ENCODE measurements at regions not wholly inside any gene's neighbourhood (a gene's known extent, or its start where the extent isn't known, plus 50 kb on each side); places are given as distances from the start of the nearest gene placed in this dataset.
A peak's percentile ranks its signal among the peaks of the same experiment; 100 is the strongest.

DNA sequence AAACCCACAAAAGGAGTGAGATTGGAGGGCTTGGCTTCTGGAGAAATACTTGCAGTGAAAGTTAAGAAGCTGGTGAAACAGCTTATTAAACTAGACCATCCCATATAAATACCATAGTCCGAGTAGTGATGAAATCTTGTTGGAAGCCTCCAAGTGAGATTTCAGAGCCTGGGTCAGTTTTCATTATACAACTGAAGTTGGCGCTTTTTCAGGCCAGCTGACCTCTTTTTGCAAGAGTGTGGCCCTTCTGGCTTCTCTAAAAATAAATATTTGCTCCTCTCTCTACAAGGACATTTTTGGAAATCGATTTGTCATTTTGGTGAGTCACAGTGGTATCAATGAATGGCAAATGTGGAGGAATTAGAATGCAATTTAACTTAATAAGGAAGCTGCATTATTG lies 51.2 kb upstream of the THRB start:
- DNase-seq (peak in 1 of 3 donors; percentile 38), ATAC-seq (no peak)
- H3K9me3 ChIP-seq = no peaks in the 10 kb centered on the region
- H3K36me3 ChIP-seq (ENCODE audit: low read depth) = no peaks in the 10 kb centered on the region
- no peak overlapping the region for H3K4me3 ChIP-seq
- intact Hi-C loops (cut with DNase I, micrococcal nuclease) = no loop called here
- TF ChIP-seq, protein P1, sequence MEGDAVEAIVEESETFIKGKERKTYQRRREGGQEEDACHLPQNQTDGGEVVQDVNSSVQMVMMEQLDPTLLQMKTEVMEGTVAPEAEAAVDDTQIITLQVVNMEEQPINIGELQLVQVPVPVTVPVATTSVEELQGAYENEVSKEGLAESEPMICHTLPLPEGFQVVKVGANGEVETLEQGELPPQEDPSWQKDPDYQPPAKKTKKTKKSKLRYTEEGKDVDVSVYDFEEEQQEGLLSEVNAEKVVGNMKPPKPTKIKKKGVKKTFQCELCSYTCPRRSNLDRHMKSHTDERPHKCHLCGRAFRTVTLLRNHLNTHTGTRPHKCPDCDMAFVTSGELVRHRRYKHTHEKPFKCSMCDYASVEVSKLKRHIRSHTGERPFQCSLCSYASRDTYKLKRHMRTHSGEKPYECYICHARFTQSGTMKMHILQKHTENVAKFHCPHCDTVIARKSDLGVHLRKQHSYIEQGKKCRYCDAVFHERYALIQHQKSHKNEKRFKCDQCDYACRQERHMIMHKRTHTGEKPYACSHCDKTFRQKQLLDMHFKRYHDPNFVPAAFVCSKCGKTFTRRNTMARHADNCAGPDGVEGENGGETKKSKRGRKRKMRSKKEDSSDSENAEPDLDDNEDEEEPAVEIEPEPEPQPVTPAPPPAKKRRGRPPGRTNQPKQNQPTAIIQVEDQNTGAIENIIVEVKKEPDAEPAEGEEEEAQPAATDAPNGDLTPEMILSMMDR (IDR thresholded peaks at IDR 0.05) = no peak
- no peaks in the 10 kb centered on the region for H3K4me1 ChIP-seq (ENCODE audit: low read depth)

DNA sequence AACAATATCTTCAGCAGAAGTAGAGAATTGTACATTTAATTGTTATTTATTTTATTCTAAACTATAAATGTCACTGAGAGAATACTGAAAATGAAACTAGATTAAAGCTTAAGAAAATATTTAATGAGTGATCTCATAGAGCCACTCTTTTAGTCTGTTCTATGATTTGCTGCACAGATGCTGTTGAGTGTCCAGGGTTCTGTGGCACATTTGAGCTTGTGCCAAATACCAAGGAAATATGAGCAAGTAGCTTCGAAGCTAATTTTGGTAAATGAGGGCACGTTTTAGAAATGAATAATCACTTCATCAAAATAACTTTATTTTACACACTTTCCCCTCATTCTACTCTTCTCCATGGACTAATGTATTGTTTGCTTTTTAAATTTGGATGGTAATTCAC lies 53.6 kb upstream of the THRB start:
- Histone ChIP-seq H3K9me3 (no peaks in the 10 kb centered on the region), H3K36me3 (ENCODE audit: low read depth) (no peaks in the 10 kb centered on the region), H3K4me1 (ENCODE audit: low read depth) (no peaks in the 10 kb centered on the region), H3K4me3 (no peak overlapping the region)
- TF ChIP-seq, protein P1 (IDR thresholded peaks at IDR 0.05) = no peak
- DNase-seq = no peak
- no peak for ATAC-seq
- intact Hi-C loops (cut with DNase I, micrococcal nuclease) = no loop called here

DNA sequence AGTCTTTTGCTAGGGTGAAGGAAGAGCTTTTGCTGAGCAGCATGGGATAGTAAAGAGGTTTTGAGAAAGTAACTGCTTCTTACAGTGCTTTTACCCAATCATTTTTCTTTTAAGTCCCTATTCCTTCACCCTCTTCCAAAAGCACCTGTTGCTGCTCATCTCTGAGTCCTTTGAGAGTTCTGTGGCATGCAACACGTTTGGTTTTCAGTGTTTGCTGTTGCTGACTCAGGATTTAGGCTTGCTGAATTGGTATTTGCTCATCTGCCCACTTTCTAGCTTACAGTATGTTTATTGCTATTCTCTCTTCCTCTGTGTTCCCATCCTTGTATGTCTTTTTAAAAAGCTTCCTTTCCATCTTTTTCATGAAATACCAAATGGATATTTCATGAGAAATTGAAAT lies 55.9 kb upstream of the THRB start:
- intact Hi-C loops (cut with DNase I, micrococcal nuclease) = no loop called here
- no peak for ATAC-seq

DNA sequence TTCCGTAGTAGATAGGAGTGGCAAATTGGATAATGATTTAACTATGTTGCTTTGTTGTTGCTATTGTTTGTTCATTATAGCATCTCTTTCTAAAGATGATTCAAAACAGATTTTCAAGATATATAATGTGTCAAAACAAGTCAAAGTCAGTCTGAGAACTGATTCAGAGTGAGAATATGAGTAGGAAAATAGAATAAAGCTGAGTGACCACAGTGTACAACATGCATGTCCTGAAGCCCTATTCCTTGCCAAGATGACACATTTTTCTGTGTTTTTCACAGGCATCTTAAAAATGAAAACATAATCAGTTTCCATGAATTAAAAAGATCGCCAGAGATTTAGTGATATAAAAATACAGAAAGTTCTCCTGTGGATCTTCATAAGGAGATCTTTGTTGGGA lies 57.0 kb upstream of the THRB start:
- intact Hi-C loops (cut with DNase I, micrococcal nuclease) = no loop called here
- DNase-seq (no peak), ATAC-seq (no peak)
- TF ChIP-seq, protein P1 (IDR thresholded peaks at IDR 0.05) = no peak
- Histone ChIP-seq H3K4me1 (ENCODE audit: low read depth) (no peaks in the 10 kb centered on the region), H3K9me3 (no peaks in the 10 kb centered on the region), H3K36me3 (ENCODE audit: low read depth) (no peaks in the 10 kb centered on the region), H3K4me3 (no peak overlapping the region)

More for the DNA sequence above, 55.9 kb upstream of the THRB start:
- Histone ChIP-seq H3K36me3 (ENCODE audit: low read depth) (no peaks in the 10 kb centered on the region), H3K4me1 (ENCODE audit: low read depth) (no peaks in the 10 kb centered on the region), H3K4me3 (no peak overlapping the region), H3K9me3 (no peaks in the 10 kb centered on the region)
- DNase-seq = no peak
- TF ChIP-seq, protein P1 (IDR thresholded peaks at IDR 0.05) = no peak

GRCh38 chr3:24562895-24563294 lies 68.2 kb upstream of the THRB start:
- TF ChIP-seq, protein P1 (IDR thresholded peaks at IDR 0.05) = no peak
- ATAC-seq = no peak
- H3K9me3 ChIP-seq = no peaks in the 10 kb centered on the region

DNA sequence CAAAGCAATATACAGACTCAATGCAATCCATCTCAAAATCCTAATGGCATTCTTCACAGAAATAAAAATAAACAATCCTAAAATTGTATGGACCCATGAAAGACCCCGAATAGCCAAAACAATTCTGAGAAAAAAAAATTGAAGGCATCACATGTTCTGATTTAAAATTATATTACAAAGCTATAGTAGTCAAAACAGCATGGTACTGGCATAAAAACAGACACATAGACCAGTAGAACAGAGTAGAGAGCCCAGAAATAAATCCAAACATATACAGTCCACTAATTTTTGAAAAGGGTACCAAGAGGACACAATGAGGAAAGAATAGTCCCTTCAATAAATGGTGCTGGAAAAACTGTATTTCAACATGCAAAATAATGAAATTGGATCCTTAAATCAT lies 70.4 kb upstream of the THRB start:
- Histone ChIP-seq H3K4me1 (ENCODE audit: low read depth) (no peaks in the 10 kb centered on the region), H3K4me3 (no peak overlapping the region), H3K36me3 (ENCODE audit: low read depth) (no peaks in the 10 kb centered on the region), H3K9me3 (no peaks in the 10 kb centered on the region)
- no peak for ATAC-seq
- intact Hi-C loops (cut with DNase I, micrococcal nuclease) = no loop called here
- DNase-seq = no peak
- TF ChIP-seq, protein P1 (IDR thresholded peaks at IDR 0.05) = no peak

More at GRCh38 chr3:24562895-24563294, 68.2 kb upstream of the THRB start:
- no peak for DNase-seq
- Histone ChIP-seq H3K4me3 (no peak overlapping the region), H3K36me3 (ENCODE audit: low read depth) (no peaks in the 10 kb centered on the region), H3K4me1 (ENCODE audit: low read depth) (no peaks in the 10 kb centered on the region)
- intact Hi-C loops (cut with DNase I, micrococcal nuclease) = no loop called here

All from mucosa of descending colon (tissue), 3 donors.